CD4-positive, alpha-beta memory T cell (primary cell): ENCODE measurements at regions not wholly inside any gene's neighbourhood (a gene's known extent, or its start where the extent isn't known, plus 50 kb on each side); places are given as distances from the start of the nearest gene placed in this dataset.

Source experiments
- CTCF ChIA-PET: fragments of 350-600 bp; sonication (Branson Sonifier 250); formaldehyde crosslinking; loops from one replicate; lab custom pipeline; 2021; ENCODE audit warnings: inconsistent platforms; ENCODE audit not compliant: partially characterized antibody; lab: Charles Lee
- POLR2A ChIA-PET: fragments of 350-600 bp; sonication (Branson Sonifier 250); formaldehyde crosslinking; loops from one replicate; lab custom pipeline; 2021; ENCODE audit not compliant: partially characterized antibody; lab: Charles Lee
- DNase-seq, 5 donors: peaks; one replicate each; pipeline versions ENCODE4 v3.0.0 to v3.0.0-alpha.2; 2020 to 2022; ENCODE audit warnings: mixed read lengths in 1 of 5
- H3K27ac ChIP-seq: one replicate; pipeline ENCODE4 v1.7.0; 2013; ENCODE audit warnings: low read depth, low read length
- H3K27me3 ChIP-seq: 2 replicates; pipeline ENCODE4 v1.7.0; 2013; ENCODE audit warnings: mild to moderate bottlenecking, low read length, moderate library complexity; ENCODE audit not compliant: insufficient read depth
- H3K36me3 ChIP-seq: 2 replicates; pipeline ENCODE4 v1.7.0; 2013; ENCODE audit warnings: mild to moderate bottlenecking, low read length, moderate library complexity; ENCODE audit not compliant: insufficient read depth
- H3K4me1 ChIP-seq: 2 replicates; pipeline ENCODE4 v1.7.0; 2013; ENCODE audit warnings: mild to moderate bottlenecking, low read length, moderate library complexity; ENCODE audit not compliant: insufficient read depth
- H3K4me3 ChIP-seq, 2 donors: one replicate each; pipeline ENCODE4 v1.7.0; 2013; ENCODE audit warnings: low read length in 2 of 2, mild to moderate bottlenecking in 1 of 2
- H3K9me3 ChIP-seq, 2 donors: one replicate each; pipeline ENCODE4 v1.7.0; 2013; ENCODE audit warnings: low read length in 2 of 2, control low read depth in 1 of 2; ENCODE audit not compliant: control insufficient read depth in 1 of 2
- H3K27ac Mint-ChIP-seq, 7 donors: one replicate each; pipeline ENCODE4 v1.8.0; 2020 to 2021; ENCODE audit warnings: mixed read lengths in 7 of 7, mild to moderate bottlenecking in 6 of 7, inconsistent platforms in 3 of 7, moderate library complexity in 3 of 7
- H3K27me3 Mint-ChIP-seq, 2 donors: one replicate each; pipeline ENCODE4 v1.8.0; 2020 to 2021; ENCODE audit warnings: mixed read lengths in 2 of 2
- H3K36me3 Mint-ChIP-seq, 2 donors: one replicate each; pipeline ENCODE4 v1.8.0; 2020 to 2021; ENCODE audit warnings: mixed read lengths in 2 of 2, inconsistent platforms in 1 of 2, mild to moderate bottlenecking in 1 of 2
- H3K4me1 Mint-ChIP-seq, 4 donors: one replicate each; pipeline ENCODE4 v1.8.0; 2020 to 2021; ENCODE audit warnings: mixed read lengths in 4 of 4, mild to moderate bottlenecking in 1 of 4
- H3K4me3 Mint-ChIP-seq, 8 donors: one replicate each; pipeline ENCODE4 v1.8.0; 2020 to 2021; ENCODE audit warnings: mixed read lengths in 8 of 8, mild to moderate bottlenecking in 7 of 8, moderate library complexity in 6 of 8, inconsistent platforms in 3 of 8
- H3K9me3 Mint-ChIP-seq, 8 donors: one replicate each; pipeline ENCODE4 v1.8.0; 2020 to 2021; ENCODE audit warnings: mixed read lengths in 8 of 8, mild to moderate bottlenecking in 5 of 8, inconsistent platforms in 3 of 8, moderate library complexity in 1 of 8
- intact Hi-C: fragments of 100-400 bp; cut with micrococcal nuclease; formaldehyde crosslinking; loops from one replicate; pipeline ENCODE4 v1.15.1; 2023

GRCh38 chr2:139000131-139000785 lies 220.1 kb upstream of the NXPH2 start:
- Mint-ChIP-seq H3K9me3 (peaks cover 0 to 13% (median 1%) of the 10 kb centered on the region in 8 donors), H3K4me1 (no peaks in the 10 kb centered on the region), H3K4me3 (no peak overlapping the region), H3K27ac (no peak overlapping the region), H3K36me3 (no peaks in the 10 kb centered on the region), H3K27me3 (no peaks in the 10 kb centered on the region)
- H3K27ac ChIP-seq = no peak overlapping the region
- no peak overlapping the region for H3K4me3 ChIP-seq
- intact Hi-C loops = no loop called here
- H3K9me3 ChIP-seq = no peaks in the 10 kb centered on the region
- ChIA-PET POLR2A (no interaction called here), CTCF (no interaction called here)
- H3K4me1 ChIP-seq = no peaks in the 10 kb centered on the region
- no peaks in the 10 kb centered on the region for H3K27me3 ChIP-seq
- no peak for DNase-seq
- H3K36me3 ChIP-seq = no peaks in the 10 kb centered on the region

DNA sequence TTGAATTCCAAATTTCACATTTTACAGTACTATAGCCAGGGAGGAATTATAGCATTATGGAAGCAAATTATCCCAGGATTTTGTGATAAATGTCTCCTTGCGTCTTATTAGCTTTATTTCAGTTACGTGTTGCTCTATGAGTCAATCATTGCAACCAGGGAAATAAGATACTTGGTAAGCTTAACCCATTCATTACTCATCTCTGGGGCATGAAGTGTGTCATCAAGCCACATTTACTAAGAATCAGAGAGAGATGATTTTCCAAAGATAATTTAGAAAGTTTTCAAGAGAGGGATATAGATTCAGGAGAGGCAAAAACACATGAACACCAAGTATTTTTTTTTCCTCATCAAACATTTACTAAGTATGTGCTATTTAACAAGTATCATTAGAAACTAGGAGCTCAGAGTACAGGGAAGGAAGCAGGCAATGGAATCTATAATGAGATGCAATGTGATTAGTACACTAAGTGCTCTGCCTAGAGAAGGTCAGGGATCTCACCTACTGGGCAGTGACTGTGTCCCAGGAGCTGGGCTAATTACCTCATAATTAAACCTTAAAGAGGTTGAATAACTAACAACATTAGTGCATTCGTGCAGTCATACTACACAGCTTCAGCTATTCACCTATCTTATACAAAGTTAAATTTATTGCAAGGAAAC lies 217.8 kb upstream of the NXPH2 start:
- H3K27ac Mint-ChIP-seq = no peak overlapping the region
- Histone ChIP-seq H3K4me1 (no peaks in the 10 kb centered on the region), H3K27me3 (no peaks in the 10 kb centered on the region), H3K27ac (no peak overlapping the region), H3K9me3 (no peaks in the 10 kb centered on the region), H3K36me3 (no peaks in the 10 kb centered on the region), H3K4me3 (no peak overlapping the region)
- no peak overlapping the region for H3K4me3 Mint-ChIP-seq
- intact Hi-C loops = no loop called here
- DNase-seq = no peak
- peaks cover 0 to 13% (median 2%) of the 10 kb centered on the region in 8 donors for H3K9me3 Mint-ChIP-seq
- H3K4me1 Mint-ChIP-seq = no peaks in the 10 kb centered on the region
- H3K36me3 Mint-ChIP-seq = no peaks in the 10 kb centered on the region
- ChIA-PET CTCF (no interaction called here), POLR2A (no interaction called here)
- H3K27me3 Mint-ChIP-seq = no peaks in the 10 kb centered on the region

DNA sequence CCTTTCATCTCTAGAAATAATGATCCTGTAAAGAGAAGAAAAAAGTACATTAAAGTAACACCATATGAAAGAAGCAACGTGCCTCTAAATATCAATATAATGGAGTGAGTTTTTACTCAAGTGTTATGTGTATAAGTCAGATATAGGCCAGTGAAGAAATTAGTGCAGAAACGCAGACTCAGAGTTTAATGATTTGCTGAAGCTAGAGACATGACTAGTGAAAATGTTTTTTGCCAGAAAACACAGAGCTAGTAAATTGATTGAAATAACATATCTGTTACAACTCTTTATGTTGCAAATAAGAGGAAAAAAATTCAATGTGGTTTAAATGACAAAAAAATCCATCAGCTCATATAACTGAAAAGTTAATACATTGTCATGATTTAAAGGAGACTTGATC lies 217.2 kb upstream of the NXPH2 start:
- Mint-ChIP-seq H3K27ac (no peak overlapping the region), H3K4me1 (no peaks in the 10 kb centered on the region), H3K27me3 (no peaks in the 10 kb centered on the region), H3K36me3 (no peaks in the 10 kb centered on the region), H3K9me3 (peaks cover 0 to 17% (median 4%) of the 10 kb centered on the region in 8 donors), H3K4me3 (no peak overlapping the region)
- ChIA-PET CTCF (no interaction called here), POLR2A (no interaction called here)
- H3K36me3 ChIP-seq = no peaks in the 10 kb centered on the region
- no peak overlapping the region for H3K4me3 ChIP-seq
- intact Hi-C loops = no loop called here
- no peaks in the 10 kb centered on the region for H3K27me3 ChIP-seq
- no peak overlapping the region for H3K27ac ChIP-seq
- DNase-seq = no peak
- no peaks in the 10 kb centered on the region for H3K9me3 ChIP-seq
- no peaks in the 10 kb centered on the region for H3K4me1 ChIP-seq

- CTCF ChIA-PET = no interaction called here
- Mint-ChIP-seq H3K4me3 (no peak overlapping the region), H3K36me3 (no peaks in the 10 kb centered on the region), H3K4me1 (no peaks in the 10 kb centered on the region), H3K27me3 (no peaks in the 10 kb centered on the region), H3K27ac (no peak overlapping the region), H3K9me3 (peaks cover 0 to 22% (median 9%) of the 10 kb centered on the region in 8 donors)
- H3K27ac ChIP-seq = no peak overlapping the region
- H3K4me1 ChIP-seq = no peaks in the 10 kb centered on the region
- intact Hi-C loops = no loop called here
- no peak for DNase-seq
- no peaks in the 10 kb centered on the region for H3K36me3 ChIP-seq
- H3K9me3 ChIP-seq = no peaks in the 10 kb centered on the region
- no peak overlapping the region for H3K4me3 ChIP-seq
- POLR2A ChIA-PET = no interaction called here
- no peaks in the 10 kb centered on the region for H3K27me3 ChIP-seq
Measured at GRCh38 chr2:138994502-138994901, 214.3 kb upstream of the NXPH2 start.

GRCh38 chr2:138985881-138986280 lies 205.7 kb upstream of the NXPH2 start:
- no peak overlapping the region for H3K4me3 ChIP-seq
- CTCF ChIA-PET = no interaction called here

GRCh38 chr2:138979131-138979785 lies 199.1 kb upstream of the NXPH2 start:
- ChIA-PET POLR2A (no interaction called here), CTCF (no interaction called here)
- intact Hi-C loops = no loop called here
- no peaks in the 10 kb centered on the region for H3K36me3 Mint-ChIP-seq
- H3K36me3 ChIP-seq = no peaks in the 10 kb centered on the region
- no peak overlapping the region for H3K4me3 ChIP-seq
- no peak overlapping the region for H3K27ac Mint-ChIP-seq
- H3K9me3 ChIP-seq = no peaks in the 10 kb centered on the region
- no peaks in the 10 kb centered on the region for H3K27me3 ChIP-seq
- H3K27me3 Mint-ChIP-seq = no peaks in the 10 kb centered on the region
- no peak overlapping the region for H3K27ac ChIP-seq
- no peaks in the 10 kb centered on the region for H3K4me1 ChIP-seq
- peaks cover 0 to 16% (median 4%) of the 10 kb centered on the region in 8 donors for H3K9me3 Mint-ChIP-seq
- H3K4me3 Mint-ChIP-seq = no peak overlapping the region
- no peaks in the 10 kb centered on the region for H3K4me1 Mint-ChIP-seq
- DNase-seq = no peak

More at GRCh38 chr2:138985881-138986280, 205.7 kb upstream of the NXPH2 start:
- POLR2A ChIA-PET = no interaction called here
- Histone ChIP-seq H3K36me3 (no peaks in the 10 kb centered on the region), H3K4me1 (no peaks in the 10 kb centered on the region), H3K9me3 (peaks cover 0 to 10% of the 10 kb centered on the region in 2 donors), H3K27ac (no peak overlapping the region), H3K27me3 (no peaks in the 10 kb centered on the region)
- intact Hi-C loops = no loop called here
- DNase-seq = no peak
- H3K4me3 Mint-ChIP-seq = no peak overlapping the region
- H3K9me3 Mint-ChIP-seq = peaks cover 3 to 33% (median 17%) of the 10 kb centered on the region in 8 donors
- no peaks in the 10 kb centered on the region for H3K36me3 Mint-ChIP-seq
- no peaks in the 10 kb centered on the region for H3K4me1 Mint-ChIP-seq
- no peak overlapping the region for H3K27ac Mint-ChIP-seq
- no peaks in the 10 kb centered on the region for H3K27me3 Mint-ChIP-seq

DNA sequence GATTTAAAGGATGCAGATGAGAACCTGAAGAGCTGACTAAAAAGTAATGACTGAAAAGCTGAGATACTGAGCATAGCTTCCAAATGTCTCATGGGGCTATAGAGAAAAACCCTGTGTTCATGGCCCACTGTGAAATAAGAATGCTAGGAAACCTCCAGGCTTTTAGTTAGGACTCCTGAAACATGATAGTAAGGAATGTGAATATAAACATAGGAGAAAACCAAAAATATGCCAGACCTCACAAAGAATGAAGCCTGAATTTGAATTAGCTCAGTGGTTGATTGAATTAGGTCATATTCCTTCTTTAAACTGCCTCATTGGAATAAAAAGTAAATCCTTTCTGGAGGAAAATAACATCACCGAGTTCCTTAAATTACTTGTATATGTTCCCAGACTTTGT lies 194.5 kb upstream of the NXPH2 start:
- Mint-ChIP-seq H3K27me3 (no peaks in the 10 kb centered on the region), H3K9me3 (peaks cover 0 to 14% (median 2%) of the 10 kb centered on the region in 8 donors), H3K27ac (no peak overlapping the region), H3K36me3 (no peaks in the 10 kb centered on the region), H3K4me1 (no peaks in the 10 kb centered on the region), H3K4me3 (no peak overlapping the region)
- POLR2A ChIA-PET = no interaction called here
- Histone ChIP-seq H3K4me1 (no peaks in the 10 kb centered on the region), H3K27me3 (no peaks in the 10 kb centered on the region), H3K27ac (no peak overlapping the region), H3K4me3 (no peak overlapping the region), H3K36me3 (no peaks in the 10 kb centered on the region), H3K9me3 (no peaks in the 10 kb centered on the region)
- DNase-seq = no peak
- intact Hi-C loops = no loop called here
- CTCF ChIA-PET = no interaction called here
